G401 (cell line): ENCODE measurements at regions not wholly inside any gene's neighbourhood (a gene's known extent, or its start where the extent isn't known, plus 50 kb on each side); places are given as distances from the start of the nearest gene placed in this dataset.
A peak's percentile ranks its signal among the peaks of the same experiment; 100 is the strongest.
"Not testable (repeated sequence)": the region's sequence is repeated elsewhere in the genome, so short reads cannot be mapped to it uniquely, and the experiment has no call there.

Source experiments
- DNase-seq: peaks from one replicate; pipeline ENCODE4 v3.0.0-alpha.2; 2015; ENCODE audit warnings: low spot score
- in situ Hi-C: cut with HindIII; loops from 2 replicates; pipeline ENCODE4 v1.10.0; 2016; ENCODE audit warnings: low sequenced_read_pairs, mixed read lengths

DNA sequence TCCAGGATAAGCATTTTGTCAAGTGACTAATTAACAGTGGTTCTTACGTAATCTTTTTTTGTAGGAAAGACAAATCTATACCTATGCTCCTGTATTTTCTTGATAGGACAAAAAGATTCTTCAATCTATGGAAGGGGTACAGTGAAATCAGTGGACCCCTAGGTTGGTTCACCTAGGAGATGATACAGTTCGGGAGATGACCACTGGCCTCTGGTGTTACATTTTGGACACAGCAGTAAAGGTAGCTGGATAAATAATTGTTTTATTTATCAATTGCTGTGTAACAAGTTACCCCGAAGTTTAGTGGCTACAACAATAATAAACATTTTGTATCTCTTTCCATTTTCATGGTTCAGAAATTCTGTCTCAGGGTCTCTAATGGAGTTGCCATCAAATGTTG, 288.2 kb upstream of the MAGI2 start:
- no peak for DNase-seq
- in situ Hi-C loops: no loop called here

DNA sequence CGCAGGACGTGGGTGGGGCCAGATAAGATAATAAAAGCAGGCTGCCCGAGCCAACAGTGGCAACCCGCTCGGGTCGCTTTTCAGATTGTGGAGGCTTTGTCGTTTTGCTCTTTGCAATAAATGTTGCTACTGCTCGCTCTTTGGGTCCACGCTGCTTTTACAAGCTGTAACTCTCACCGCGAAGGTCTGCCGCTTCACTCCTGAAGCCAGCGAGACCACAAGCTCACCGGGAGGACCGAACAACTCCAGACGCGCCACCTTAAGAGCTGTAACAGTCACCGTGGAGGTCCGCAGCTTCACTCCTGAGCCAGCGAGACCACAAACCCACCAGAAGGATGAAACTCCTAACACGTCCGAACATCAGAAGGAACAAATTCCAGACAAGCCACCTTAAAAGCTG, 286.6 kb upstream of the MAGI2 start:
- in situ Hi-C loops: no loop called here
- no peak for DNase-seq

DNA sequence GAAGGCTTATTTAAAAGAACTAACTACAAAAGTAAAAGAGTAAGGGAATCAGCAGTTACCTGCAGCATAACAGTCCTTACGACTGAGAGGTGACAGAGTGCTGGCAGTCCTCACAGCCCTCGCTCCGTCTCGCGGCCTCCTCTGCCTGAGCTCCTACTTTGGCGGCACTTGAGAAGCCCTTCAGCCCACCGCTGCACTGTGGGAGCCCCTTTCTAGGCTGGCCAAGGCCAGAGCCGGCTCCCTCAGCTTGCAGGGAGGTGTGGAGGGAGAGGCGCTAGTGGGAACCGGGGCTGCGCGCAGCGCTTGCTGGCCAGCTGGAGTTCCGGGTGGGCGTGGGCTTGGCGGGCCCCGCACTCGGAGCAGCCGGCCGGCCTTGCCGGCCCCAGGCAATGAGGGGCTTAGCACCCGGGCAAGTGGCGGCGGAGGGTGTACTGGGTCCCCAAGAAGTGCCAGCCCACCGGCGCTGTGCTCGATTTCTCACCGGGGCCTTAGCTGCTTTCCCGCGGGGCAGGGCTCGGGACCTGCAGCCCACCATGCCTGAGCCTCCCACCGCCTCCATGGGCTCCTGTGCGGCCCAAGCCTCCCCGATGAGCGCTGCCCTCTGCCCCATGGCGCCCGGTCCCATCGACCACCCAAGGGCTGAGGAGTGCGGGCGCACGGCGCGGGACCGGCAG, 285.7 kb upstream of the MAGI2 start:
- DNase-seq, in situ Hi-C loops: not testable (repeated sequence)

DNA sequence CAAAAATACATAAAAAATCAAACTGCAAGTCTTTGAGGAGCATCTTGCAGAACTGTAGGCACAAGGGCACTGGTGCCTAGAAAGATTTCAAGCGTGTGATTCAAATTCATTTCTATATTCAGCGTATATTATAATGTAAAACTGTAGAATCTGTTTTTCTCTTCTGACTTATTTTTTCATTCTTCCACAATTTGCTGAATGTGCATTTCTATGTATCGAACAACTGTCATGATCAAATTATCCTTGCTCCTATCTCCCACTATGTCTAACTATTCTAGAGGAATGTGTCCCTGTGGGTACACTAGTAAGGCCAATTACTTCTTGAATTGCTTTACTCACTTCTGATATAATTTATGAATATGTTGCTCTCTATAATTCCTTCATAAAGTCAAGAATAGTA, 283.0 kb upstream of the MAGI2 start:
- DNase-seq: no peak
- in situ Hi-C loops: no loop called here

DNA sequence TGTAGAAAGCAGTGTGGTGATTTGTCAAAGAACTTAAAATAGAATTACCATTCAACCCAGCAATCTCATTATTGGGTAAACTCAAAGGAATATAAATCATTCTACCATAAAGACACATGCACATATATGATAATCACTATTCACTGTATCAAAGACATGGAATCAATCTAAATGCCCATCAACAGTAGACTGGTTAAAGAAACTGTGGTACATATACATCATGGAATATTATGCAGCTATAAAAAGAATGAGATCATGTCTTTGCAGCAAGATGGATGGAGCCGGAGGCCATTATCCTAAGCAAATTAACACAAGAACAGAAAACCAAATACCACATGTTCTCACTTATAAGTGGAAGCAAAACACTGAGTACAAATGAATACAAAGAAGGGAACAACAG, 281.5 kb upstream of the MAGI2 start:
- no peak for DNase-seq
- in situ Hi-C loops: no loop called here

DNA sequence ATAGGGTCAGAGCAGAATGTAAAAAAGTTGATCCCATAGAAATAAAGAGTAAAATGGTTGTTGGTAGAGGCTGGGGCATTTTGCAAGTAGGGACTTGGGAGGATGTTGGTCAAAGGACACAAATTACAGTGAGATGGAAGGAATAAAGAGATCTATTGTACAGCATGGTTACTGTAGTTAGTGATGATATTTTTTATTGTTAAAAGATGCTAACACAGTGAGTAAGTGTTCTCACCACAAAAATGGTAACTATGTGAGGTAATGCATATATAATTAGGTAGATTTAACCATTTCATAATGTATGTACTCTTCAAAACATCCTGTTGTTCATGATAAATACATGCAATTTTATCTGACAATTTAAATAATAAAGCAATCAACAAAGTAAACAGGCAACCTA, 280.7 kb upstream of the MAGI2 start:
- in situ Hi-C loops: no loop called here
- no peak for DNase-seq

DNA sequence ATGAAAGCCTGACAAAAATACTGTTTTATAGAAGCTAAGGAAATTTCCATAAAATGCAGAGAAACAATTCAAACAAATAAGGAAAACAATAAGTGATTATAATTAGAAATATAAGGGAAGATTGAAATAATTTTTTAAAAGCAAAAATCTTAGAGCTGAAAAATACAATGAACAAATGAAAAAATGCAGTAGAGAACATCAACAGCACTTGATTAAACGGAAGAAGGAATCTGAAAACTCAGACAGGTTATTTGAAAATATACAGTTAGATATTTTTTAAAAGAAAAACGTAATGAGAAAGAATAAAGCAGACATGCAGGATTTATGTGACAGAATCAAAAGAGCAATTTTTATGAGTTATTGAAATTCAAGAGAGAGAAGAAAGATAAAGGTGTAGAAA, 279.1 kb upstream of the MAGI2 start:
- in situ Hi-C loops: no loop called here
- no peak for DNase-seq

DNA sequence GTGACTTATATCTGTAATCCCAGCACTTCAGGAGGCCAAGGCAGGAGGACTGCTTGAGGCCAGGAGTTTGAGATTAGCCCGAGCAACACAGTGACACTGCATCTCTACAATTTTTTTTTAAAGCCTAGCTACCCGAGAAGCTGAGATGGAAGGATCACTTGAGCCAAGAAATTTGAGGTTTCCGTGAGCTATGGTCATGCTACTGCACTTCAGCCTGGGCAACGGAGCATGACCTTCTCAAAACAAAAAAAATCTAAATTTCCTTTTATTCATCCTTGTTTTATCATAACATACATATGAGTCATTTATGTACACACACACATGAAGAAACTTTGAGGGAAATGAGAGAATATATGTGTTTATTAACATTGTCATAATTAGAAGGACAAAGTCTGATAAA, 277.5 kb upstream of the MAGI2 start:
- in situ Hi-C loops: no loop called here
- no peak for DNase-seq

DNA sequence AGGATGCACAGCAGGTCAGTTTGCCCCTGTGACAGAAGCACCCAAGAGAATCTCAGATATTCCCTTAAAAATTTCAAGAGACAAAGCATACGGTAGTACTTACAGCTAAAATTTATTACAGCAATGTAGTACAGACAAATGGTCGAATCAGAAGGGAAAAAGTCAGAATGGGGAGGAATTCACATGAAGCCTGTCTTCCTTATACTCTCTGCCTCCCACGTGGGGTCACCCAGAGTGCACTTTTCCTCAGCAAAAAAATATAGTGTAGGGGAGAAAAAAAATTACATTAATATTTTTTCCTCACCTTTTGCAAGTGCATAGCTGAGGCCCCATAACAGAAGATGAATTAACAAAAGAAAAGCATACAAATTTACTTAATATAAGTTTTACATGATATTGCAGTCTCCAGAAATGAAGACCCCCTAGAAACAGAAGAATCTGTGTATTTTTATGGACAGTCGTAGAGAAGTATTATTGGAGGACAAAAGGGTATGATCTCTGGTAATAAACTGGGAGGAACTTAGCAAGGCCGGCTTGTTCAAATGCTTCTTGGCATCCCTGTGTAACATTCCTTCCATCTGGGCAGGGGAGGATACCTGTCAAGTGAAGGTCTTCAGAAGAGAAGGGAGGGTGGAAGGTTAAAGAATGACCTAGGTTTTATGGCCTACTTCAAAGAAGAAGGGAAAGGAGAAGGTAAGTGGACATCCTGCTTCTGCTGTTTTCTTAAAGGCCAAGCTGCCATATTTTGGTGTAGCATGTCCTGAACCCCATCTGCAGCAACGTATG, 270.6 kb upstream of the MAGI2 start:
- DNase-seq: no peak
- in situ Hi-C loops: no loop called here

DNA sequence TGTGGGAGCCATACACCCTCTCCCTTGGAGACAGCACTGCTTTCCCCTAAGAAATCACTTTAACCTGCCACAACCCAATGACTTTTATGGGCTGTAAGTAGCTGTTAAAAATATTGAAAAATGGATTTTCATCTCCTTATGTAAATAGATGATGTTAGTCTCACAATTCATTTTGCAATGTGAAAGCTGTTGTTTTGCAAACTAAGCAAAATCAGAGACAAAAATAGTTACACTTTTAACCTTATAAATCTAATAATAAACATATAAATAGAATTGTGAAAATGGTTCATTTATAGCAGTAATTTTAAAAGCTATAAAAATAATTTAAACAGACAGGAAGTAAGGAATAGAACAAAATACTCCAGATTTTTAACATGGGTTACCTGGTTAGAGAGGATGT, 268.8 kb upstream of the MAGI2 start:
- no peak for DNase-seq
- in situ Hi-C loops: no loop called here

DNA sequence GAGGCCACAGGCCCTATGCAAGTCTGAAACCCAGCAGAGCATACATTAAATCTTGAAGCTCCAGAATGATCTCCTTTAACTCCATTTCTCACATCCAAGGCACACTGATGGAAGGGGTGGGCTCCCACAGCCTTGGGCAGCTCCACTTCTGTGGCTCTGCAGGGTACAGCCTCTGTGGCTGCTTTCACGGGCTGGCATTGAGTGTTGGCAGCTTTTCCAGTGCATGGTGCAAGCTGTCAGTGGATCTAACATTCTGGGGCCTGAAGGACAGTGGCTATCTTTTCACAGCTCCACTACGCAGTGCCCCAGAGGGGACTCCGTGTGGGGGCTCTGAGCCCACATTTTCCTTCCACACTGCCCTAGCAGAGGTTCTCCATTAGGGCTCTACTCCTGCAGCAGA, 265.7 kb upstream of the MAGI2 start:
- in situ Hi-C loops: no loop called here
- peak; percentile 74 for DNase-seq

DNA sequence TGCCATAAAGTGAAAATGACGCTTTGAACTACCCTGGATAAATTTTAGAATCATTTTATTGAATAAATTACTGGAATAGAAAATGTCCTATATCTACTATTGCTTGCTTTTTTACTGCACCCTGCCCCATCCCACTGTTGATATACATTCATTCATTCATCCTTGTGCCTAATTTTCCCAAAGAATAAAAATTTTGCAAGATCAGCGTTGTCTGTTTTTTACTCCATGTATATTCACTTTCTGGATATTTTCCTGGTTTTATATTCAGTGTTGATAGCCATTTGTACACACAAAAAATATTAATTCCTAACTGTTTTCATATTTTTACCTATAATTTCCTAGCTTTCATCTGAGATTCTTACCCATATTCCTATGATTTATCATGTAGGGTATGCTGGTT, 262.9 kb upstream of the MAGI2 start:
- in situ Hi-C loops: no loop called here
- DNase-seq: no peak

DNA sequence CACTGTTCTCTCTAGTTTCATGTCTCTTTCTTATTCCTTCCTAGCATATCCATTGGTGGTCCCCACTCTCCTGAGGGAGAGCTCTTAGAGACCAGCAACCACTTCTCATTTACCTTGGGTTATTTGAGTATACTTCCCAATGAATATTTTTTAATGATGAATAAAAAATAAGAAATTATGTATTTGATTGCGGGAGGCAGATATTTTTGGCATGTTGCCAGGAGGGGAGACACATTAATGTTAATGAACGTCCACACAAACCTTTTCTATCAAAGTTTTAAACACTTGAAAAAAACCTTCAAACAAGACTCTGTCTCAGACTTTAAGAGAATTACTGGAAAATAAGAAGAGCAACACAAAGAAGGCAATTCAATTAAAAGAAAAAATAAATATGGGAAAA, 260.6 kb upstream of the MAGI2 start:
- DNase-seq: peak; percentile 14
- in situ Hi-C loops: no loop called here

DNA sequence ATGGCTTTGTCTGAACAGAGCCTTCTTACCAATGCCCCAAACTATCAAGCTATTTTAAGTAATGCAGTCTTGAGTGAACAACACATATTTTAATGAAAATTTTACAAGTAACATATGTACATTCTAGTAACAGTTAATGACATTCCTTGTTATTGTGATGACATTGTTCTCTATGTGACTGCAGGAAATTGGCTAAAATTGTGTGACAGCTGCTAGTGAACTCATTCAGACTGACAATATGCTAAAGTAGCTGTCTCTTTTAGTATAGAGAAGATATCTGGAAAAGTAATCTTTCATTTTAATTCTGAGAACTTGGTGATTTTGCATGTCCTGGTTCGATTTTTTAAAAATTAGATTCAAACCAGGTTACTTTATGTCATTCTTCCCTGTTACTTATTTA, 259.8 kb upstream of the MAGI2 start:
- in situ Hi-C loops: no loop called here
- DNase-seq: peak; percentile 79

DNA sequence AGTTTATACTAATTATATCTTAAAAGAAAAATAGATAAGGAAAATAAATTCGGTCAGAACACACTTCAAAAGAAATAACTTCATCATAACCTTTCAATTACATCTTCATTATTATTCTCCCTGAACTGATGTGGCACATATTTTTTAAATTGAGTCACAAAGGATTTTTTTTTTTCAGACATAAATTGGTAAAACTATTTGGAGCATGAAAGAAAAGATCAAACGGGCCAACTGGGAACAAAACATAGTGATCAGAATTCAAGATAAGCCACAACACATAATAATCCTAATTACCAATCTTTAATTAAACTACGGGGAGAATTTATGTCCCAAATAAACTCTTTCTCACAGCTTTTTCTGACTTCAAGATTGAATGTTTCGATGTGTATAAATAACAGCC, 258.2 kb upstream of the MAGI2 start:
- in situ Hi-C loops: no loop called here
- DNase-seq: no peak

DNA sequence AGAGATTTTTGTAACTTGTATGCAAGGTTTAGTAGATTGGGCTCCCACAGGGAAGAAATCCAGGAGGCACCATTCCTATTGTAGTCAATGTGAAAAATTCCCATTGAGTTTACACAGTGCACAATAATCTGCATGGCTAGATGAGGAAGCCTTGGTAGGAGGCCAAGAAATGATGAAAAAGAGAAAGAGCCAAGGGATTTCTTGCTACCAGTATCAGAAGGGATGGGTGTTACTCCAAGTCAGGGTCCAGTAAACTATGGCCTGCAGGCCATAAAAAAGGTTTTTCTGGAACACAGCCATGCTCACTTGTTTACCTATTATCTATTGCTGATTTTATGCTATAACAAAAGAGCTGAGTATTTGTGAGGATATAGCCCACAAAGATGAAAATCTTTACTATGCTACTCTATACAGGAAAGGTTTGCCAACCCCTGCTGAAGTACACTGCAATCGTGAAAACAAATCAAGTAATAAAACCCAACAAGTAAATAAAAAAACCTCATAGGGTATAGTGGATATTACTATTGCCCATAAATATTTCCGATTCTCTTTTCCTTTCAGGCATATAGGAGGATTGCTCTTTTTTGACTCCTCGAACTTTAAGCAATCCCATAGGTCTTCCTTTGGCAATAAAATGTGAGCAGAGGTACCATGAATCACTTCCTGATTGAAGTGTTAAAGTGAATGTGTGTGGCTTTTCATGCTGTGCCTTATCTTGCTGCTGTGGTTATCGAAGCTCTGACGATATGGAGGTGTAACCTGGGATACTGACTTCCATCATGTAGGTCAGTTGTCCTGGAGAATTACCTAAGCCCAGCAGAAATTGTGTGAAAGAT, 256.3 kb upstream of the MAGI2 start:
- DNase-seq: no peak
- in situ Hi-C loops: no loop called here

DNA sequence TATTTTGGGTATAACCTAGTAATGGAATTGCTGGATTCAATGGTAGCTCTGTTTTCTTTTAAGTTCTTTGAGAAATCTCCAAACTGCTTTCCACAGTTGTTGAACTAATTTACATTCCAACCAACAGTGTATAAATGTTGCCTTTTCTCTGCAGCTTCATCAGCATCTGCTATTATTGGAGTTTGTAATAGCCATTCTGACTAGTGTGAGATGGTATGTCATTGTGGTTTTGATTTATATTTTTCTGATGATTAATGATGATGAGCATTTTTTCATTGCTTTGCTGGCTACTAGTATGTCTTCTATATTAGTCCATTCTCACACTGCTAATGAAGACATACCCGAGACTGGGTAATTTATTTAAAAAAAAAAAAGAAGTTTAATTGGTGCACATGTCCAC, 248.6 kb upstream of the MAGI2 start:
- in situ Hi-C loops: no loop called here
- no peak for DNase-seq

DNA sequence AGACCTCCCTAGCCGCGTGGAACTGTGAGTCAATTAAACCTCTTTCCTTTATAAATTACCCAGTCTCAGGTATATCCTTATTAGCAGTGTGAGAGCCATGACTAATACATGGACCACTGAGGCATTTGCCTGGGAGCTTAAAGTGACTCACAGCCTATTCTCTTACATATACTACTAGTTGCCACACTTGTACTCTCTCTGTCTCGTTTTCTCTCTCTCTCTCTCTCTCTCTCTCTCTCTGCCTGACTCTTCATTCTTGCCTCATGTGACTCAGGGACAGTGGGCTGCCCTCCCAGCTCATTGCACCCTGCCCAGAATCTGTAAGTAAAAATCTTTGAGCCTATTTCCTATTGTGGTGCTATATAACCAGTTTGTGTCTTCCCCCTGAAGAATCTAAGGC, 238.5 kb upstream of the MAGI2 start:
- DNase-seq: no peak
- in situ Hi-C loops: no loop called here

DNA sequence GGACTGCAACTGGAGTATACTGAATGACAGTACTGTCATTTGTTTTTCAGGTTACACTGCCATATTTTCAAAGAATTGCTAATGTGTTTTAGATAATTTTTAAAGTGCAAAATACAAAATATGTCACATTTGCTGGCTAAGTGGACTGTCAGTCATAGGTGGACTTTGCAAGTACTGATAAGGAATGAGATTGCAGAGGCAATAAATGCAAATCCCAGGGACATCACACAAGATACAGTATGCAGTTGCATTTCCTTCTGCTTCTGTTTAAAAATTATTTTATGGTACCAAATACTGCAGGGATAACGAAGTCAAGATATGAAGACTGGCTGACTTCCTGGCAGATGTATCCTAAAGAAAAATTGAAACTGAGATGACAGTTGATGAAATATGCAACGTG, 237.6 kb upstream of the MAGI2 start:
- no peak for DNase-seq
- in situ Hi-C loops: no loop called here

DNA sequence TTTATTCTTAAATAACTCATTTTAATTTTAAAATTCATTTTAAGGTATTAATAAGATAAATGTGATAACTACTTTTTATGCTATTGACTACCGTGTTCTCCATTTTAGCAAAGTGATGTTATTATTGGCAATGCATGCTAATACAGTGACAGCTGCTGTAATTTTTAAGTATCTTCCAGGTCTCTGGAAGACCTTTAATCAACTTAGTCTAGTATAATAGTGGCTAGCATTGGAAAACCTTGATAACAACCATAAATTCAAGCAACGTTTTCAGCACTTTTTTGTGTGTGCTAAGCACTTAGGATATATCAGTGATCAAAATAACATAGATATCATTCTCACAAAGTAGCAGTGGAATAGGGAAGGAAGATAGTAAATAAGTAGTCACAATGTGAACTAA, 230.9 kb upstream of the MAGI2 start:
- in situ Hi-C loops: no loop called here
- no peak for DNase-seq
